Kidney (tissue), 13 donors: ENCODE measurements at regions not wholly inside any gene's neighbourhood (a gene's known extent, or its start where the extent isn't known, plus 50 kb on each side); places are given as distances from the start of the nearest gene placed in this dataset.

Experiments used
- DNase-seq, 5 donors: peaks; one replicate each; pipeline ENCODE4 v3.0.0-alpha.2; 2013 to 2020
- FAIRE-seq: peaks from 2 replicates; lab custom pipeline; 2012; peaks lifted over from hg19 to GRCh38; lab: Jason Lieb, UNC
- H3K27ac ChIP-seq, 2 donors: one replicate each; pipeline ENCODE4 v1.7.0; 2013; ENCODE audit warnings: low read depth in 2 of 2, low read length in 2 of 2, inconsistent platforms in 1 of 2
- H3K27me3 ChIP-seq: one replicate; pipeline ENCODE4 v1.7.1; 2013; ENCODE audit warnings: low read length, inconsistent platforms; ENCODE audit not compliant: control insufficient read depth, insufficient read depth
- H3K36me3 ChIP-seq, 3 donors: one replicate each; pipeline versions ENCODE4 v1.7.0 to v1.7.1; 2013; ENCODE audit warnings: low read length in 3 of 3, control low read depth in 1 of 3, inconsistent platforms in 1 of 3; ENCODE audit not compliant: insufficient read depth in 3 of 3, control insufficient read depth in 2 of 3
- H3K4me1 ChIP-seq, 3 donors: one replicate each; pipeline versions ENCODE4 v1.7.0 to v1.7.1; 2013; ENCODE audit warnings: low read length in 3 of 3, inconsistent platforms in 1 of 3, low read depth in 1 of 3; ENCODE audit not compliant: control insufficient read depth in 2 of 3, insufficient read depth in 2 of 3
- H3K4me3 ChIP-seq, 3 donors: one replicate each; pipeline versions ENCODE4 v1.7.0 to v1.8.1; 2013; ENCODE audit warnings: low read length in 3 of 3, control low read depth in 1 of 3, inconsistent platforms in 1 of 3
- H3K9ac ChIP-seq, 3 donors: one replicate each; pipeline versions ENCODE4 v1.7.0 to v1.7.1; 2013; ENCODE audit warnings: low read length in 3 of 3, control low read depth in 1 of 3, inconsistent platforms in 1 of 3
- H3K9me3 ChIP-seq, 3 donors: one replicate each; pipeline versions ENCODE4 v1.7.0 to v1.7.1; 2013; ENCODE audit warnings: low read length in 3 of 3, control low read depth in 1 of 3, inconsistent platforms in 1 of 3; ENCODE audit not compliant: control insufficient read depth in 2 of 3, insufficient read depth in 1 of 3
- intact Hi-C: fragments of 100-400 bp; cut with DNase I; formaldehyde crosslinking; loops from one replicate; pipeline ENCODE4 v1.11.1; 2022
- TF ChIP-seq, protein P1 (sequence below): IDR thresholded peaks from 3 replicates; pipeline ENCODE4 v1.5.1; 2012; ENCODE audit warnings: mild to moderate bottlenecking, moderate library complexity, borderline replicate concordance; ENCODE audit not compliant: insufficient read depth; ENCODE audit errors: extremely low read depth
- donor health status: control.
- donor health status: control.
- donor health status: control.
- donor health status: control.
- donor health status: control.
- donor health status: DM: yes; HTN: yes; CAD: no.
- donor health status: Normal renal cell carcinoma (clear cell type).

DNA sequence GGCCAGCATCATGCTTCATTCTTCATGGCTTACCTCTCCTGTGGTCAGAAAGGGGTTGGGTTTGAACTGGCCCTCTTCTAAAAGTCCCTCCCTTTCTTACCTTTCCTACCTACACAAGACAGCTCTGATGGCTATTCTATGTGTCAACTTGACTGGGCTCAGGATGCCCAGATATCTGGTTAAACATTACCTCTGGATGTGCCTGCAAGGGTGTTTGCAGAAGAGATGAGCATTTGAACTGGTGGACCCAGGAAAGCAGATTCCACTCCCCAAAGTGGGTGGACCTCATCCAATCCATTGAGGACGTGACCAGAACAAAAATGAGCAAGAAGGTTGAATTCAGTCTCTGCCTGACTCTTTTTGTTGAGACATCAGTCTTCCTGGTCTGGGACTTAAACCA is 79.0 kb upstream of the TCF7L2 start:
- H3K4me3 ChIP-seq = no peak overlapping the region
- no peak for FAIRE-seq
- H3K9me3 ChIP-seq = no peaks in the 10 kb centered on the region
- H3K36me3 ChIP-seq = no peaks in the 10 kb centered on the region
- no peaks in the 10 kb centered on the region for H3K27me3 ChIP-seq
- H3K4me1 ChIP-seq = no peaks in the 10 kb centered on the region
- TF ChIP-seq, protein P1, sequence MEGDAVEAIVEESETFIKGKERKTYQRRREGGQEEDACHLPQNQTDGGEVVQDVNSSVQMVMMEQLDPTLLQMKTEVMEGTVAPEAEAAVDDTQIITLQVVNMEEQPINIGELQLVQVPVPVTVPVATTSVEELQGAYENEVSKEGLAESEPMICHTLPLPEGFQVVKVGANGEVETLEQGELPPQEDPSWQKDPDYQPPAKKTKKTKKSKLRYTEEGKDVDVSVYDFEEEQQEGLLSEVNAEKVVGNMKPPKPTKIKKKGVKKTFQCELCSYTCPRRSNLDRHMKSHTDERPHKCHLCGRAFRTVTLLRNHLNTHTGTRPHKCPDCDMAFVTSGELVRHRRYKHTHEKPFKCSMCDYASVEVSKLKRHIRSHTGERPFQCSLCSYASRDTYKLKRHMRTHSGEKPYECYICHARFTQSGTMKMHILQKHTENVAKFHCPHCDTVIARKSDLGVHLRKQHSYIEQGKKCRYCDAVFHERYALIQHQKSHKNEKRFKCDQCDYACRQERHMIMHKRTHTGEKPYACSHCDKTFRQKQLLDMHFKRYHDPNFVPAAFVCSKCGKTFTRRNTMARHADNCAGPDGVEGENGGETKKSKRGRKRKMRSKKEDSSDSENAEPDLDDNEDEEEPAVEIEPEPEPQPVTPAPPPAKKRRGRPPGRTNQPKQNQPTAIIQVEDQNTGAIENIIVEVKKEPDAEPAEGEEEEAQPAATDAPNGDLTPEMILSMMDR = no peak
- DNase-seq = no peak
- intact Hi-C loops = no loop called here
- H3K9ac ChIP-seq = no peak overlapping the region
- H3K27ac ChIP-seq = no peak overlapping the region

DNA sequence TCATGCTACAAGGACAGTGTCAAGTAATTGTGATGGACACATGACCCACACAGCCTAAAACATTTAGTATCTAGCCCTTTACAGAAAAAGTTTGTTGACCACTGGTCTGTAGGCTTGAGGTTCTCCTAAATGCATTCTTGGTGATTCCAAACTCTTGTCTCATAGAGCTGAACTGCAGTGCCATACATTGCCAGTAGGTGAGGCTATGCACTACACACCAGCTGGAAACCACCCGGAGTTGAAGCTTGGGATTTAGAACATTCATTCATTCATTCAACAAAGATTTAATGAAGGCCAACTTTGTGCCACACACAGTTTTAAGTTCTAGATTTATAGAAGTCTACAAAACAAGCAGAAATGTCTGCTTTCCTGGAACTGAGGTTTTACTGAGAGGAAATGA is 77.3 kb upstream of the TCF7L2 start:
- no peaks in the 10 kb centered on the region for H3K4me1 ChIP-seq
- no peak overlapping the region for H3K9ac ChIP-seq
- H3K9me3 ChIP-seq = no peaks in the 10 kb centered on the region
- DNase-seq = no peak
- no peaks in the 10 kb centered on the region for H3K27me3 ChIP-seq
- H3K4me3 ChIP-seq = no peak overlapping the region
- no peaks in the 10 kb centered on the region for H3K36me3 ChIP-seq
- intact Hi-C loops = no loop called here
- H3K27ac ChIP-seq = no peak overlapping the region
- no peak for FAIRE-seq
- TF ChIP-seq, protein P1 = no peak

DNA sequence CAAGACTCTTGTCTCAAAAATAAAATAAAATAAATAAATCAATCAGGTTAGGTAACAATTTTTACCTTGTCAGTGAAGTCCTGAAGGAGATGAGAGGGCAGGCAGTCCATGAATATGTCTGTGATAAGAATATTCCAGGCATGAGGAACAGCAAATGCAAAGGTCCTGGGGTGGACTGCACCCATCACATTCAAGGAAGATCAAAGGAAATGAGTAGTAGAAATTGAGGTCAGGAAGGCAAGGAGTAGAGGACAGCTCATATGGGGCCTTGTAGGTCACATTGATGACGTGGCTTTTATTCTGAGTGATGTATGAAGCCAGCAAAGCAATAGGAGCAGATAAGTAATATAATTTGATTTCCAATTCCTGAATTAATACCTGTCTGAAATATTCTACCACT is 76.5 kb upstream of the TCF7L2 start:
- Histone ChIP-seq H3K27ac (no peak overlapping the region), H3K9ac (no peak overlapping the region), H3K36me3 (no peaks in the 10 kb centered on the region), H3K27me3 (no peaks in the 10 kb centered on the region), H3K4me1 (no peaks in the 10 kb centered on the region), H3K9me3 (no peaks in the 10 kb centered on the region), H3K4me3 (no peak overlapping the region)
- DNase-seq (no peak), FAIRE-seq (no peak)
- TF ChIP-seq, protein P1 = no peak
- intact Hi-C loops = no loop called here

DNA sequence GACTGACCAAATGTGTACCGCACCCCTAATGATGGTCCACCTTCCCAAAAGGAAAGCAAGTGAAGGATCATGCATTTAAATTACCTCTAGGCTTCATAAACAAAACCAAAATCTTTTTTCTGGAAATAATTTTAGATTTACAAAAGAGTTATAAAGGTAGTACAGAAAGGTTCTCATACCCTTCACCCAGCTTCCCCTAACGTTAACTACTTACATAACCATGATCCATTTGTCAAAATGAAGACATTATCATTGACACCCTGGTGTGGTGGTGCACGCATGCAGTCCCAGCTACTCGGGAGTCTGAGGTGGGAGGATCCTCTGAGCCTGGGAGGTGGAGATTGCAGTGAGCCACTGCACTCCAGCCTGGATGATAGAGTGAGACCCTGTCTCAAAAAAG is 75.1 kb upstream of the TCF7L2 start:
- Histone ChIP-seq H3K27me3 (no peaks in the 10 kb centered on the region), H3K9ac (no peak overlapping the region), H3K36me3 (no peaks in the 10 kb centered on the region), H3K4me3 (no peak overlapping the region), H3K27ac (no peak overlapping the region), H3K4me1 (no peaks in the 10 kb centered on the region), H3K9me3 (no peaks in the 10 kb centered on the region)
- intact Hi-C loops = no loop called here
- TF ChIP-seq, protein P1 = no peak
- DNase-seq = no peak
- no peak for FAIRE-seq
